ENCODE measurements at regions not wholly inside any gene's neighbourhood (a gene's known extent, or its start where the extent isn't known, plus 50 kb on each side); places are given as distances from the start of the nearest gene placed in this dataset.

- TF ChIP-seq CTCF (IDR thresholded peaks at IDR 0.05) (no peak), POLR2A (IDR thresholded peaks at IDR 0.05) (no peak)
These were observed 233.0 kb upstream of the MAF start for GRCh38 chr16:79833559-79833958.
